LNCAP (cell line): ENCODE measurements at regions not wholly inside any gene's neighbourhood (a gene's known extent, or its start where the extent isn't known, plus 50 kb on each side); places are given as distances from the start of the nearest gene placed in this dataset.

ENCODE experiments used
- CTCF ChIP-seq: fragments of 450-650 bp; IDR thresholded peaks from 2 replicates; pipeline ENCODE4 v1.5.1; 2017; ENCODE audit warnings: mild to moderate bottlenecking

DNA sequence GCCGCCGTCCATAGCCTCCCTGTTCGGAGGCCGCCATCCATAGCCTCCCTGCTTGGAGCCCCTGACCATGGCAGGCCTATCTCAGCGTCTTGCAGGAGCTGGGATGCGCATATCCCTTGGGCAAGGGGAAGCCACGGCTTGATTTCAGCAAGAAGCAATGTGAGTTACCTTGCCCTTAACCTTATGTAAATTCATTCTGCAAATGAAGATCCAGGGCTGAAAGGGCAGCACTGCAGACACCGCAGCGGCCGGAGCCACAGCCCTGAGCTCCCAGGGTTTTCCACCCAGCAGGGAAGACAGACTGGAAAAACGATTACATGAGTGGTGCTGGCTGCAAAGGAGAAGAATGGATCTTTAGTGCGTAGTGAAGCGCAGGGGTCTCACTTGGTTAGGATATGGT lies 95.8 kb downstream of the SEC61G start:
- TF ChIP-seq CTCF: no peak

DNA sequence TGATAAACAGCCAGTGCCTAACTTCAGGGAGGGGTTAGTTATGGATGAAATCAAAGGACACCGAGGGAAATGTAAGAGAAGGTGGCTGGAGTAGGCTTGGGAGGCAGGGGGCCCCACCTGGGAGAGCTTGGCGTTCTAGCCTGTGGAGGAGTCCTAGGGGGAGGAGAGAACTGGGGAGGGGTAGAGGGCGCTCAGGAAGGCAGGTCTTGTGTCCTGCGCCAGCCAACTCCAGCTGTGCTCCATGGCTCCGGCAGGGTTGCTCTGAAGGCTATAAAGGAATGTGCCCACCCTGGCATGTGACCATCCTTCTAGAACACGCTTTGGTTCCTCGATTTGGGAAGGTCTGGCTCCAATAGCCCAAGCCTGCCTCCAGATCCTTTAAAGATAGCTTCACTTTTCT lies 96.3 kb downstream of the SEC61G start:
- TF ChIP-seq CTCF: no peak

DNA sequence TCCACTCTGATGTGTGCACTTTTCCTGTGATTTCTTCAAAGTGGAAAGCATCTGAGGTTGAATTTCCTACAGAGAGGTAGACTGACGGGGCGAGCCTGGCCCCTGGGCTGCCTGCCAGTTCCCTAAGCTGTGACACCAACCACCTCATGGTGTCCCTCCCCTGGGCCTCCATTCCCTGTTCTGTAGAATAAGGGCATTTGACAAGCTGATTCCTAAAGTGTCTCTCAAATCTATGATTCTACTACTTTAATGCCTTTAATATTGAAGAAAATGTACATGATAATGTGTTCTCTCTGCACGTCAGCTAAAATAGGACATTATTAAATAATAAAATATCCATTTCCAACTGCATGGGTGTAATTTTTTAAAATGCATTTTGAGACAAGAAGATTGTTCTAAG lies 105.1 kb downstream of the SEC61G start:
- TF ChIP-seq CTCF: no peak

DNA sequence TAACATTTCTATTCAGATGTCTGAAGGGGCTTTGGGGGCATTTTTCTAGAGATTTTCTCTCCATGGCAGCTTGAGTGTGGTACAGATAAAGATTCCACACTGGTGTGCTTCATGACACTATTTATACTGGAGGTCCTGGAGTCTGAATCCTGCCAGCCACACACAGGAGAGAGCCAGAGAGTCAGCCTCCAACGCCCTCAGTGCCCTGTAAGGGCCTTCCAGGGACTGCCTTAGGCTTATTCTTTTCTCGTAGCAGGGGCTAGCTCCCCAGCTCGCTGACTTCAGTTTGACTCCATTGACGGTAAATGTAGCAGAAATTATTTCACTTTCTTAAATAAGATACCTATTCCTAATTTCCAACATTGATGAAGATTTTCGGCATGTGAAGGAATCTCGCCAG lies 100.9 kb downstream of the VSTM2A start:
- no peak for TF ChIP-seq CTCF

DNA sequence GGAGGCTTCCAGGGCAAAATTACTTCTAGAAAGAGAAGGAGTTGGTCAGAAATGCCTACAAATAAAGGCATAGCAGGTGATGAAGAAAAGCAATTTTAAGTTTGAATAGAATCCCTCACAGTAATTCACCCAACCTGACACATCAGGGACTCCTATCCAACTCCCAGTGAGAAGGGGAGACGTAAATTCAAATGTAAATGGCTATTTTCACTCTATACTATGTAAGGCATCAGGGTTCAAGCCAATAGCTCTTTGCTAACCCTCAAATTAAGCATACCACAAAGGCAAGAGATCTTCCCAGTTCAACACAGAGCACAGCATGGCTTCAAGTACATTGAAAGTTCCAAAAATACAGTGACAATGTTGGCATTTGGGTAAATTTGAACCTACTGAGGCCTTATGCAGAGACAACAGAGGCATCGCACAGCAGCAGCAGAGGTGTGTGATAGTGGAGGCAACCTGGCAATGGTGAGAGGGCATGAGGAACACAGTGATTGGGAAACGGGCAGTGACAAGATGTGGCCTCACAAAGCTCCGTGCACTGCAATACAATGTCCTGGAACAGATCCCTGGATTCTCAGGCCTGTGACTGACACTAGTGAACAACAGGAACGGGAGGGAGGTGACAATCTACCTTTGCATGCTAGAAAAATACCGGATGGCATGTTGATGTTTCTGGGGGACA lies 95.7 kb downstream of the VSTM2A start:
- TF ChIP-seq CTCF: no peak

GRCh38 chr7:54632696-54633095 lies 90.5 kb downstream of the VSTM2A start:
- TF ChIP-seq CTCF: no peak

DNA sequence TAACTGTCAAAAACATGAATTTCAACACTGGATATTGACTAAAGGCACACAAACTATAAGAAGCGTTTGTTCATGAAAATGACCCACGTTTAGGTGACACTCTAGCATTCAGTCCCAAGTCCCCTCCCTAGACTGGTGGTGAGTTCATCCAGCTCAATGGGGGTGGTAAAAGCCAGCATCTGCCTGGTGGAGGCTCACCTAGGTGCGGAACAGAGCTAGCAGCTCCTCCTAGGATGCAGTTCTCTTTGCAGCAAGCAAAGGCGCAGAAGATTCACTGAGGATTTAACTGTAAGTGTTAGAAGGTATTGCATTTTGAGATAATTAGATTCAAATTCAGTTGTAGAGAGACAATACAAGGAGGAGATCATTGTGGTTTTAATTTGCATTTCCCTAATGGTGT lies 87.6 kb downstream of the VSTM2A start:
- no peak for TF ChIP-seq CTCF
